Fibroblast of skin of scalp (primary cell): ENCODE measurements at regions not wholly inside any gene's neighbourhood (a gene's known extent, or its start where the extent isn't known, plus 50 kb on each side); places are given as distances from the start of the nearest gene placed in this dataset.
A peak's percentile ranks its signal among the peaks of the same experiment; 100 is the strongest.
"Not testable (repeated sequence)": the region's sequence is repeated elsewhere in the genome, so short reads cannot be mapped to it uniquely, and the experiment has no call there.

Experiments used
- DNase-seq: peaks from one replicate; pipeline ENCODE4 v3.0.0-alpha.2; 2013

DNA sequence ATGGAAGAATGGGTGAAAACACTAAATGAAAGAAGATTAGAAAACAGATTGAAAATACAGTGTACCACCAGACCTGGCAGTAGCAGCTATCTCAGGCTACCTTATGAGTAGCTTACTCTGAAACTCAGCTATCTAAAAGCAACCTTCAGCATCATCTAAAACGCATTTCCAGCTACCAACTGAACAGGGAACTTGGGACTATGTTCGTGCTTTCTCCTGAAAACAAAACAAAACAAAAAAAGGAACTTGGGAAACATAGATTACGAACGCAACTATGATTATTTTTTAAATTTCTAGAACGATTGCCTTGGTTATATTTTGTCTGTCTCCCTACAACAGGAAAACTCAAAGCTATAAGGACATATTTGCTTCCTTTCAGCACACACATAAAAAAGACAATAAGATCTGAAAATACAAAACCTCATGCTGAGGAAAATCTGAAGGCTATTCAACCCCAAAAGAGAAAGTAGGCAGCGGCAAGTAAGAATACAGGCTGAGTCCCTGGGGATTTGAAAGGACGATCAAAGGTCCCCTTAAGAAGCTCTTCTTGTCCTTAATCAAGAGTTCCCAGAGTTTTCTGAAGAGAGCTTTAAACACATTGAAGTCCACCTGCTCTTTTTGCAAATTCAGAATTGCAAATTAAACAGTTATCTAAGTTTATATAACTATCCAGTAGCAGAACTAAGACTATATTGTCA, 53.4 kb downstream of the OR2K2 start:
- DNase-seq, result no peak

DNA sequence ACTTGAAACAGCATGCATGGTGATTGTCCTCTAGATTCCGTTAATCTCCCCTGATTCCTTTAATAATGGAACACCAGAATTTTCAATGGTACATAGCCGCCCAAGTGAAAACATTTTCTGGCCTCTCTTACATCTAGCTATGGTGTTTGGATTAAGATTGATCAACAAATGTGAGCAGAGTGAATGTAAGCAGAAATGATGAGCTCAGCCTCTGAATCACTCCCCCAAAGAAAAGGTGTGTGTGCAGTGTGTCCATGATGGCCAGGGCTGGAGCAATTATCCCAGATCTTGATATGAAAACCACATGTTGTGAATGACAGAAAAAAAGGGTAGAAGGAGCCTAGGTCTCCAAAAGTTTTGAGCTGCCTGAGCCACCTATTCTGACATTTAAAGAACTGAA, 55.3 kb downstream of the OR2K2 start:
- no peak for DNase-seq

DNA sequence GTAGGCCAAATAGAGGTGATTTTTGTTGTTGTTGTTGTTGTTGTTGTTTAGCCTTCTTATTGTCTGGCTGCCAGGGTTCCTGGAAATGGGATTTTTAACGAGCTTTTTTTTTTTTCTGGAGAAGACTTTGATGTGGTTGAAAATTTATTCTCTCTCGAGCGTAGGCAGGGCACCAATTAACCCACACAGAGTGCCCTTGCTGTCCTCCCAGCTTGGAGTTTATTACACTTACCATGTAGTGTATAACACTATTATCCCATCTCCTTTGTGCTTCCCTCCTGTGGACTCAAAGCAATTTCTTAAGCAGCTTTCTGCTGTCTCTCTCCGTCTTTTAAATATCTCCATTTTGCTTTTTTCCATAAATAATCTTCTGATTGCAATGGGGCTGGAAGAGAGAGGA, 57.4 kb downstream of the OR2K2 start:
- DNase-seq, result no peak

DNA sequence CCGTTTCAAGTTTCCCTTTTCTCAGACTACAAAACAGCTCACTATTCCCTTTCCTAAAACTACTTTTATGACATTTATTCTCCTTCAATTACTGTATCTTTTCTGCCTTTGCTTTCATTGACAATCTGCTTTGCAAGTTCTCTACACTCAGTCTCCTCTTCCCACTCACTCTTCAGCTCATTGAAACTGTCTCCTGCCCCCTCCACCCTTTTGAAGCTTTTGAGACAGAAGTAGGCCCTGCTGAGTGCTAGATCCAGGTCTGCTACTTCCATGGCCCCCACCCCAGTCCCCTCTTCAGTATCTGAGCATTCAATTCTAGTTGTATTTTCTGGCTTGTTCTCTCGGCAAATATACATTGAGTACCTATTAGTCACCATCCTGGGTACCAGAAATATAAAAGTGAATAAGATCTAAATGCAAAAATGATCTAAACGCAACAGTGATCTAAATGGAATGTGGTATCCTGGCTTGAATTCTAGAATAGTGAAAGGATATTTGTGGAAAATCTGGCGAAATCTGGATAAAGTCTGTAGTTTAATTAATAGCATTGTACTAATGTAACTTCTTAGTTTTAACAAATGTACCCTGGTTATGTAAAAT, 58.4 kb downstream of the OR2K2 start:
- peak; percentile 14 for DNase-seq

DNA sequence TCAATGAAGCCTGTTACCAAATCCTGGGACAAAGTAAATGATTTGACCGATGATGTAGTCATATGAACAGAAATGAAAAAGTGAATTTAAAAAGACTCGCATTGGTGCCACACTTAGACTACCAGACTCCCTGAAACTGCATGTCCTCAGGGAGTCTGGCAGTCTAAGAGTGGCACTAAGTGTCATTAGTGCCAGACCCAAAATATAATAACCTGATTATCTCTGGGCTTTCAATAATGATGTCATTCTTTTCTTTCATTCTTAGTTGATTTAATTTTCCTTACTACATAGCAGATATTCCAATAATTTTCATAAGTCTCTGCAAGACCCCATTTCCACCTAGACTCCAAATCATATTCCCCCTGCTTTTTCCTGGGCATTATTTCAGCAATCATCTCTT, 59.0 kb downstream of the OR2K2 start:
- DNase-seq, result no peak

DNA sequence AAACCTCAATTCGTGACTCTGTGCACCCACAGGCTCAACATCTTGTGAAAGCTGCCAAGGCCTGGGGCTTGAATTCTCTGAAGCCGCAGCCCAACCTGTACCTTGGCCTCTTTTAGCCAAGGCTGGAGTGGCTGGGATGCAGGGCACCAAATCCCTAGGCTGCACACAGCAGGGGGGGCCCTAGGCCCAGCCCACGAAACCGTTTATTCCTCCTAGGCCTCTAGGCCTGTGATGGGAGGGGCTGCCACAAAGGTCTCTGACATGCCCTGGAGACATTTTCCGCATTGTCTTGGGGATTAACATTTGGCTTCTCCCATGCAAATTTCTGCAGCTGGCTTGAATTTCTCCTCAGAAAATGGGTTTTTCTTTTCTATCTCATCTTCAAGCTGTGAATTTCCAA, 64.0 kb downstream of the OR2K2 start:
- not testable (repeated sequence) for DNase-seq

DNA sequence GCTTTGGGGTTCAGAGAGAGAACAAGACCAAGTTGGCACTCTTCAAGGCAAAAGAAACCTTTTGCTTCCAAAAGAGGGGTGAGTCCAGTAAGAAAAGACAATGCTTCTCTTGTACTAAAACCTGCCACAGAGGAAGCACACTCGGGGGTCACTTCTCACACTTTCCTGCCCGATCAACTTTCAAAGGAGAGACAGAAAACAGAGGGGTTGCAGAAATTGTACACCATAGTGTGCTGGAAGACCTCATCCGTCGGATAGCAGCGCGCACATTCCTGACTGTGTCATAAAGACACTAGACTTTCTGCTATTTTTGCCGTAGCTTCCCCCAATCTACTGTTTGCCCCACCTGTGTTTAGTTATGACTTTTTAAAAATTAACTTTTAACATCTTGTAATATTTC, 66.9 kb downstream of the OR2K2 start:
- DNase-seq, result no peak

DNA sequence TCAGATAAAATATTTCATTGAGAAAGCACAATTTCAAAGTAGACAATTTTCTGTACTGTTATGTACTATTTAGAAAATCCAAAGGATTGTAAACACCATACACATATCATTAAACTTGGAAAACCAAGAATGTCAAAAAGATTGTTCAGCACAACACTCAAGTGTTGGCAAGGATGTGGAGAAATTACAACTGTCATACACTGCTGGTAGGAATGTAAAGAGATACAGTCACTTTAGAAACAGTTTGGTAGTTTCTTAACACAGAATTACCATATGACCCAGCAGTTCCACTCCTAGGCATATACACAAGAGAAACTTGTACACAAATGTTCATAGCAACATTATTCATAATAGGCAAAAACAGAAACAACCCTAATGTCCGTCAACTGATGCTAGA, 71.2 kb downstream of the OR2K2 start:
- no peak for DNase-seq

DNA sequence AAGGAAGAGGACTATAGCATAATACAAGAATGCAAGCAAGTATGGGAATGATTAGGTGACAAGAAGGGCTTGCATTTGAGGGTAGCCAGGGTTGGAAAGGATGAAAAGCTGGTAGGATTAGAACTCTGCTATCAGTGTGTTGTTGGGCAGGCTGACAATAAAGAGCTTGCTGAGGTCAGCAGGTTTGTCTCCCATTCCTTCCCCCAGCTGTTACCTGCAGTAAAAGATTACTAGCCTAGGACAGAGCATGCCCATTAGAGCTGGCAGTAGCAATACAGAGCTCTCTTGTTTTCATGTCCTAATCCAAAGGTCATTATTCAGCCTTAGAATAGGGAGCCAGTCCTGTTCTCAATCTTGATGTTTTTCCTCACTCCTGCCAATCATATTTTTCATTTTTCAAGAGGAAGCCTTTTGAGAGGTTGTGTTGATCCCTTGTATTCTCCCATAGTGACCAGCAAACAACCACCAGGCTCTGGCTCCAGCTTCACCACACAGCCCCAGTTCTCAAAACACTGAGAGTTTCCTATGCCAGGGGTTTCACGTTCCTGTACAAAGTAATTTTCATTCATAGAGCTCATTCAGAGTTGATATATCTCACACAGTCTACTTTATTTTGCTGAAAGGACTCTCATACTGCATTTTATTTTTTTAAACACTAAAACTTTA, 71.7 kb downstream of the OR2K2 start:
- DNase-seq, result no peak

DNA sequence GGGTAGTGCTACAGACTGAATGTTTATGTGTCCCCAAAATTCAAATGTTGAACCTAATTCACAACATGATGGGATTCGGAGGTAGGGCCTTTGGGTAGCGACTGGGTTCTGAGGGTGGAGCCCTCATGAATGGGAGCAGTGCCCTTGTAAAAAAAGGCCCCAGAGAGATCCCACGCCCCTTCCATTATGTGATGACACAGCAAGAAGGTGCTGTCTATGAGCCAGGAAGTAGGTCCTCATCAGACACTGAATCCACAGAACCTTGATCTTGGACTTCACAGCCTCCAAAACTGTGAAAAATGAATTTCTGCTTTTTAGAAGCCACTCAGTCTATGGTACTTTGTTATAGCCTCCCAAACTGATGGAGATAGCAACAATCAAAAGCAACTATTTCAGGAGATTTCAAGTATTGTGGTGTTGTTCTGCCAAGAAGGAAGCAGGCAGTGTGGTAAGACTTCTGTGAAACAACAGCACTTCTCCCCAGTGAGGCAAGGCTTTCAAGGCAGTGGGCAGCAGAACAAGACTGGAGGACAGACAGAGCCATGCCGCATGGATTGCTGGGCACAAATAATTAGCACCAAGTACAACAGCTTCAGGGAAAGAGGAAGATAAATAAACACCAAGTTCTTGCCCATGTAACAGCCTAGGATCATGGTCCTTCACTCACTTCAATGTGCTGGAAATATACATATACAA, 76.1 kb downstream of the OR2K2 start:
- no peak for DNase-seq

DNA sequence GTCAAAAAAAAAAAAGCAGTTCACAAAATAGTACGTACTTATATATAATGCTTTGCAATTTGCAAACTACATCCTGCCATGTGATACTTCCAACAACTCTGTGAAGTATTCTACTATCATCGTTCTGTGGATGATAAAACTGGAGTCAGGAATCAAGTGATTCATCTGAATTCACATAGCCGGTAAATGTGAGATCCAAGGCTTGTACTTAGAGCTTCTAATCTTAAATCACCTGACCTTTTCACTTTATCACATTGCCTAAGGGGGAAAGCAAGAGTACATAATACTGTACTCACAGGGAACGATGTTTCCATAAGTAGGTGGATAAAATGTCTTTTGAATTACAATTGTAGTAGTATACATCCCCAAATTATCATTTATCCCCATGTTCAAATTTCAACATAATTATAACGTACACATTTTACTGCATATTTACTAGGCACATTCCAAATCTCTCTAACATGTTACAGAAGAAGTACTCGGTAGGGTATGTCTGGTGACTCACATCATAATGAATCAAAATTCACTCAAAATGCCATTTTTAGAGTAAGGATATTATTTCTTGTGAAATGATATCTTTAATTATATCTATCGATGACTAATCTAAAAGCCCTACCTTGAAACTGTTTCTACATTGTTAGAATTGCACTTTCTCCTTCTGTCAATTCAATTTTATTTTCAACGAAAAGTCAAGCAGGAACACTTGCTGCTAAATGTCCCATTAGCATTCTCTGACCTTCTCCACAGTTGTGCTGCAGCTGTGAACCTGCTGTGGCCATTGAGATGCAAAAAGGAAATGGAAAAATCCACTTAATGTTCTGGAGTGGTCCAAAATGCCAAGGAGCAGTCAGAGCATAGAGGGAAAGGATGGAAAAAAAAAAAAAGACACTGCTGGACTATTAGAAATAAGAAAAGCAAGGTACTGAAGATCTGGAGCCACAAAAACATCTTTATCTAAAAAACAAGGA, 78.9 kb downstream of the OR2K2 start:
- DNase-seq, result no peak

DNA sequence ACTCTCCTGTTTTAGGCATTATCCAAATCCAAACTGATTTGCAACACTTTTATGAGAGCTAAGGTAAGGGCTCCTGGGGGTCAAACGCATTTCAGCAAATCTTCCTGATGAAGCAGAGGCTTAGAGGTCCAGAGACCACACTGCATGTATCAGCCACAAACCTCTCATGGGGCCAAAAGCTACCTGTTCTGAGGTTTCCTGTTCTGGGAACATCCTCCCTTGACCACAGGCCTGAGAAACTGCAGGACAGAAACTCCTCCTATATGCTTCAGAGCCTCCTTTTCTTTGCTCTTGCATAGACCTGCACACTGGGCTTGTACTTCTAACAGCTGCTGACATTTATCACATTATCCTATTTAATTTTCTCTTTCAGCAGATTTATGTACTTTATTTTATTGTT, 92.6 kb downstream of the OR2K2 start:
- DNase-seq, result no peak

DNA sequence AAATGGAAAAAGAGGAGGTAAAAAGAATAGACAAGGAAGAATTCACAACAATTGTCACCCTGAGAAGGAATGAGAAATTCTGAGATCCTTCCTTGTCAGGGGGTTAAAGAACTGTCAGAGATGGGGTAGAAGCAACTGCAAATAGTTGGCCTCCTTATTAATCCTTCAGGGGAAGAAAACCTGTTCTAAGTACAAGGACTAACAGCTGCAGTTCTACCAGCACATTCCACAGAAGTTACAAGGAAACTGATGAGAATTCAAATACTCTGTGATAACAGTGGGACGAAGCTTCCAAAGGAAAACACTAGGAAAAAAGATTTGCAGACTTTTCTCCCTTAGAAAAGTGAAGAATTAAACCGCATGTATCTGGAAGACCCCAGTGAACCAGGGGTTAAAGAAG, 93.7 kb downstream of the OR2K2 start:
- no peak for DNase-seq

DNA sequence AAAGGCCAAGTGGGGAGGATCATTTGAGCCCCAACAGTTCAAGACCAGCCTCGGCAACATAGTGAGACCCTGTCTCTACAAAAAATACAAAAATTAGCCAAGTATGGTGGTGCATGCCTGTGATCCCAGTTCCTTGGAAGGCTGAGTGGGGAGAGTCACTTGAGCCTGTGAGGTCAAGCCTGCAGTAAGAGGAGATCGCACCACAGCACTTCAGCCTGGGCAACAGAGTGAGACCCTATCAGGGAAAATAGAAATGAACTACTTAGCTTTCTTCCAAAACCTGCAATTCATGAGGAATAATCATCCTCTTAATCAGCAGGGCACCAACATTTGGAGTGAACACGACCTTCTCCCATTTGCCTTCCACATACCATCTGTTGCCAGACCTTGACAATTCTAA, 96.1 kb downstream of the OR2K2 start:
- no peak for DNase-seq

DNA sequence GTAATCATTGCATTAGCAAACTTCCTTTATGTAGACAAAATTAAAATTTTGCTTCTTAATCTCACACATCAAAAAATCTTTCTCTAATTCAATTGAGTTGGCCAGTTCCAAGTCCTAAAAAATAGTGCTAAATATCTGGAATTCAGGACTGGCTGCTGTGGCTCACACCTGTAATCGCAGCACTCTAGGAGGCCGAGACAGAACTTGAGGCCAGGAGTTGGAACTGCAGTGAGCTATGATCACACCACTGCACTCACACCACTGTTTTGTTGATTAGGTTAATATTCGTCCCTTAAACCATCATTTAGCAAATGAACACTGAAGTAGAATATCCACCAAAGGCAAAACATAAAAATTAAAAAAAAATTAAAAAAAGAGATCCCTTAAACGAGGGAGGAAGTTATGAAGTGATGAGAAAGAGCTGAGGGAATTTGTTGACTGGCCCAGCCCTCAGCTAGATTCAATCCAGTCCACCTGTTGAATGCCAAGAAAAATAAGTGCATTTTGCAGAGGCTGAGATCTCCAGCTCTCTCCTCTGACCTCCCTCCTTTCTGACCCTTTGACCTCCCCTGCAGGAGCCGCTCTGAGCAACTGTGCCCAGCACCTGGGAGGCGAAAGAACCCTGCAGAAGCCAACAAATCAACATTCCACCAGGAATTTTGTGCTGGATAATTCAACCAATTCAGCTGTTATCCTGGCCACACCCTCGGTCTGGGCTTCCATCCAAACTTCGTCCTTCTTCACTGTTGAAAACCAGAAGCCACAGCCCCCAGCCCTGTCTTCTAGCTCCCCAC, 96.8 kb downstream of the OR2K2 start:
- peak; percentile 13 for DNase-seq

DNA sequence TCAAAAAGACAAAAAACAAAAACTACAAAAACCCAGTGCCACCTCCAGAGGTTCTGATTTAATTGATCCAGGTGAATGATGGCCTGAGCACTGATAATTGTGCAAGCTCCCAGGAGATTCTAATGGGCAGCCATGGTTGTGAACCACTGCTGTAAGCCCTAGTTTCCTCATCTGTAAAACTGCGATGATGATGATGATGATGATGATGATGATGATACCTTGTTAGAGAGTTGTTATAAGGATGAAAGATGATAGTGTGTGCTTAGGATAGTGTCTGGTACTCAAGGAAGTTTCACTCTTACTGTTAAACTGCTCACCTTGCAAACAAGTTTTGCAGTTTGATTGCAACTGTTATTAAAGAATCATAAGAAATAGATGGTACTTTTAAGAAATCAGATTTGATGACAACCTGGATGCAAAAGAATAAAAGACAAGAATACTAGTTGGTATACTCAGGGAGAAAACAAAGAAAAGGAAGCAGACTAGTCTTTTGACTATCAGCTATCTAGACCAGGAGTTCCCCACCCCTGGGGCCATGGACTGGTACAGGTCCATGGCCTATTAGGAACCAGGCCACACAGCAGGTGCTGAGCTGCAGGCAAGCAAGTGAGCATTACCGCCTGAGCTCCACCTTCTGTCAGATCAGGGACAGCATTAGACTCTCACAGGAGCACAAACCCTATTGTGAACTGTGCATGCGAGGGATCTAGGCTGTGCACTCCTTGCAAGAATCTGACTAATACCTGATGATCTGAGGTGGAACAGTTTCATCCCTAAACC, 98.0 kb downstream of the OR2K2 start:
- DNase-seq, result no peak

DNA sequence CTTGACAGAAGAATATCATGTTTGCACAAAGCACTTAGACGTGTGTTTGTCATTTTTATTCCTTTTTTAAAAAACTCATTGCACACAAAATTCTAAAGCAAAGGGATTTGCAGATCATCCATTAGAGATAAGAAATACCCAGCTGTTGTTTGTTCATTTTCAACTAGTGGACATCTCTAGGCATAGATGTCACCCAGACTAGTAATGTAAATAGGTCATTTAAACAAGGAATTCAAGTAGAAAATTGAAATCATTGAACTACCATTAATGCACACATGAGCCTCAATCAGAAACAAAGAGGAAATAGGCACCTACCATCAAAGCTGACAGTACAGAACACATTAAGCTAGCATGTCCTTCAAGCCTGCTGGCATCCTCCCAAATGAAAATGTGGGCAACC, 107.3 kb downstream of the OR2K2 start:
- DNase-seq, result no peak

DNA sequence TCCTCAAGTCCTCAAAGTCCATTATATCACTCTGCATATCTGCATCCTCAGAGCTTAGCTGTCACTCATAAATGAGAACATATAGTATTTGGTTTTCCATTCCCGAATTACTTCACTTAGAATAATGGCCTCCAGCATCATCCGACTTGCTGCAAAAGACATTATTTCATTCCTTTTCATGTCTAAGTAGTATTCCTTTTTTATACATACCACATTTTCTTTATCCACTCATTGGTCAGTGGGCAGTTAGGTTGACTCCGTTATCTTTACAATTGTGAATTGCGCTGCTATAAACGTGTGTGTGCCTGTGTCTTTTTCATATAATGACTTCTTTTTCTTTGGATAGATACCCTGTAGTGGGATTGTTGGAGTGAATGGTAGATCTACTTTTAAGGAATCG, 117.2 kb downstream of the OR2K2 start:
- DNase-seq, result no peak

DNA sequence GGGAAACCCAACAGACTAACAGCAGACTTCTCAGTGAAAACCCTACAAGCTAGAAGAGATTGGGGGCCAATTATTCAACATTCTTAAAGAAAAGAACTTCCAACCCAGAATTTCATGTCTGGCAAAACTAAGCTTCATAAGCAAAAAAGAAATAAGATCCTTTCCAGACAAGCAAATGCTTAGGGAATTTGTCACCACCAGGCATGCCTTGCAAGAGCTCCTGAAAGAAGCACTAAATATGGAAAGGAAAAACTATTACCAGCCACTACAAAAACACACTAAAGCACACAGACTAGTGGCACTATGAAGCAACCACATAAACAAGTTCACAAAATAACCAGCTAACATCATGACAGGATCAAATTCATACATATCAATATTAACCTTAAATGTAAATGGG, 131.1 kb downstream of the OR2K2 start:
- peak; percentile 58 for DNase-seq

DNA sequence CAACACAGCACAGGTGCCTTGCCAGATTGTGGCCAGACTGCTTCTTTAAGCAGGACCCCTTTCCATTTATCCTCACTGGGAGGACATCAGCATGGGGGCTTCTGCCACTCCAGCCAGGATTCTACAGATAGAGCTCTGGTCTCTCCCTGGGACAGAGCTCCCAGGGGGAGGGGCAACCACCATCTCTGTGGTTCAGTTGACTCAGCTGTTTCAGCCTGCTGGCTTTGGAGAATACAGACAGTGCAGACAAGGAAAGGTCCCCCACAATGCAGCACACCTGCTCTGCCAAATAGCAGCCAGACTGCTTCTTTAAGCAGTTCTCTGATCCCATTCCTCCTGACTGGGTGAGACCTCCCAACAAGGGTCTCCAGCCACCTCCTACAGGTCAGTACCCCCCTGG, 132.8 kb downstream of the OR2K2 start:
- no peak for DNase-seq

DNA sequence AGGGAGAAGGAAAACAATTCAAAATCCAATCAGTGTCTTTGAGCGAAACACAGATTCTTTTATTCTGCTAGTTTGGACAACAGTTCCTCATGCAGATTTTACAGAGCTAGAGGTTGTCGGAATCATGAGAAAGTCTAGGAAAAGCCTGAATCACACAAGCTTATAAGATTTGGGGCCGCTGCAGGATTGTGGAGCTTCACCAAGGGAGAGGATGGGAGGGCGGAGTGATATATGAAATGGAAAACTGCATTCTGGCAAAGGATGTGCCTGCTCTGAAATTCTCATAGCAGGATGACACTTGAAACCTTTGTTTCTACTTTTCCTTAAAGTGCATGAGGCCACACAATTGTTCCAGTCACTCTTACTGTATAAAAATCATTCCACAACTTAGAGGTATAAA, 134.3 kb downstream of the OR2K2 start:
- peak; percentile 25 for DNase-seq
